ENCODE measurements at regions not wholly inside any gene's neighbourhood (a gene's known extent, or its start where the extent isn't known, plus 50 kb on each side); places are given as distances from the start of the nearest gene placed in this dataset.

DNA sequence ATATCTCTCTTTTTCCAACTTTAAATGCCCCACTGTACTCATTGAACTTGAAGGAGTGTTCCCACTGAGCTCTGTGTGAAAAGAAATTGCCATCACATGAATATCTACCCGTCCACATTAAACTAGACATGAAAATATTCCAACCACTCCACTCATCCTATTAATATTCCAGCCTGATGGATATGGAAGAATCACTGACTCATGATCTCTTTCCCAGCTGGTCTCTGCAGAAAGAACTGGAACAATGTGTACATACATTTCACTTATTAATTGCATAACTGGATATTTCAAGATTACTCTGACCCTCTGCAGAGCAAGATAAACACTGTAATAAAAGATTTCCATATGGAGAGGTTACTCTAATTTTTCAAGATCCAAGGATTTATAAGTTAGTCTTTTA is 711.1 kb upstream of the LRRC4C start:
- DNase-seq (ENCODE audit: low read depth) = no peak
- TF ChIP-seq, protein P1, sequence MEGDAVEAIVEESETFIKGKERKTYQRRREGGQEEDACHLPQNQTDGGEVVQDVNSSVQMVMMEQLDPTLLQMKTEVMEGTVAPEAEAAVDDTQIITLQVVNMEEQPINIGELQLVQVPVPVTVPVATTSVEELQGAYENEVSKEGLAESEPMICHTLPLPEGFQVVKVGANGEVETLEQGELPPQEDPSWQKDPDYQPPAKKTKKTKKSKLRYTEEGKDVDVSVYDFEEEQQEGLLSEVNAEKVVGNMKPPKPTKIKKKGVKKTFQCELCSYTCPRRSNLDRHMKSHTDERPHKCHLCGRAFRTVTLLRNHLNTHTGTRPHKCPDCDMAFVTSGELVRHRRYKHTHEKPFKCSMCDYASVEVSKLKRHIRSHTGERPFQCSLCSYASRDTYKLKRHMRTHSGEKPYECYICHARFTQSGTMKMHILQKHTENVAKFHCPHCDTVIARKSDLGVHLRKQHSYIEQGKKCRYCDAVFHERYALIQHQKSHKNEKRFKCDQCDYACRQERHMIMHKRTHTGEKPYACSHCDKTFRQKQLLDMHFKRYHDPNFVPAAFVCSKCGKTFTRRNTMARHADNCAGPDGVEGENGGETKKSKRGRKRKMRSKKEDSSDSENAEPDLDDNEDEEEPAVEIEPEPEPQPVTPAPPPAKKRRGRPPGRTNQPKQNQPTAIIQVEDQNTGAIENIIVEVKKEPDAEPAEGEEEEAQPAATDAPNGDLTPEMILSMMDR (conservative IDR thresholded peaks at IDR 0.05; ENCODE audit: low read depth, low read length) = no peak
- H3K4me3 ChIP-seq (ENCODE audit: low read depth, low read length) = no peak overlapping the region

DNA sequence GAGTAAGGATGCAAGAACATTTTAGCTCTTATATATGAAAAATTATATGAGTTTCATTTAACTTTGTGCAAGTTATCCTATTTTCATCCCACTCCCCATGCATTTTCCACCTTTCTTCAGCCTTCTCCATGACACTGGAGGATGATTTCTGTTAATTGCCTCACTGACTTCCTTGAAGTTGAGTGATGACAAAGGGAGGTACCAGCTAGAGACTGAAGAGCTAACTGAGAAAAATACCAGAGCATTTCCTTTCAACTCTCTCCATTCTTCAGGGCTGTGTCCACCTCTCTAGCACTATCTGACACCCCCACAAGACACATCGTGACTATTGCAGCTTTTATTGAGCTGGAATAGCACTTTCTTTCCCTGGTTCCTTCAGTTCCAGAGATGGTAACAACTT is 711.6 kb upstream of the LRRC4C start:
- TF ChIP-seq, protein P1 (conservative IDR thresholded peaks at IDR 0.05; ENCODE audit: low read depth, low read length) = no peak
- no peak overlapping the region for H3K4me3 ChIP-seq (ENCODE audit: low read depth, low read length)
- DNase-seq (ENCODE audit: low read depth) = no peak

DNA sequence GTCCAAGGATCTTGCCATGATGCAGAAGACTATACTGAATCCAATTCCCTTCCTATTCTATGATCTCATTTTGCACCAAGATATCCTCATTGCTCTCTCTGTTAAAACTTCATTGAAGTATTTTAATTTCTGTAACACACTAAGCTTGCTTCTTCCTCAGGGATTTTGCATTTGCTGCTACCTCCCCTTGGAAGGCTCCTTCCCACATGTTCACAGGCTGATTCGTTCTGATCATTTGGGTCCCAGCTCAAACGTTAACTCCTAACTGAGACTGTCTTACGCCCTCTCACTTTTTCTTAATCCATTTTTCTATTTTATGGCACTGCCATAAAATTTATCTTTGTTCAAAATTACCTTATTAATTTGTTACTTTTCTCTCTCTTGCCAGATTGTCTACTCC is 713.0 kb upstream of the LRRC4C start:
- DNase-seq (ENCODE audit: low read depth) = no peak
- TF ChIP-seq, protein P1 (conservative IDR thresholded peaks at IDR 0.05; ENCODE audit: low read depth, low read length) = no peak
- no peak overlapping the region for H3K4me3 ChIP-seq (ENCODE audit: low read depth, low read length)

DNA sequence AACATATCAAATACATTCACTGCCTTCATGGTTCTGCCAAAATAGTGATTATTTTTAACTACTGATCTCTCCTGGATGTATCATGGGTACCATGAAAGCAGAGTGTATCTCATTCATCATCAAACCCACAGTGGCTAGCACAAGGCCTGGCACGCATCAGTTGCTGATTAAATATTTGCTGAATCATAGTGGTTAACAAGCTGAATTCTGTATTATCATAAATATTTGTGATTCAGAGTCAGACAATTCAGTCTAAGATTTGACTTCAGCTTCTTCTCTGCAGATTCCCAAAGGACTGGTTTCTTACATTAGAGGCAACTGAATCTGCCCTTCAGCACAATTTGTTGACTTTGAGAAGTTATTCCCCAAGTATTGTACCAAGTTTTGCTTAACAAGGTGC is 715.8 kb upstream of the LRRC4C start:
- TF ChIP-seq, protein P1 (conservative IDR thresholded peaks at IDR 0.05; ENCODE audit: low read depth, low read length) = no peak
- DNase-seq (ENCODE audit: low read depth) = no peak
- no peak overlapping the region for H3K4me3 ChIP-seq (ENCODE audit: low read depth, low read length)

DNA sequence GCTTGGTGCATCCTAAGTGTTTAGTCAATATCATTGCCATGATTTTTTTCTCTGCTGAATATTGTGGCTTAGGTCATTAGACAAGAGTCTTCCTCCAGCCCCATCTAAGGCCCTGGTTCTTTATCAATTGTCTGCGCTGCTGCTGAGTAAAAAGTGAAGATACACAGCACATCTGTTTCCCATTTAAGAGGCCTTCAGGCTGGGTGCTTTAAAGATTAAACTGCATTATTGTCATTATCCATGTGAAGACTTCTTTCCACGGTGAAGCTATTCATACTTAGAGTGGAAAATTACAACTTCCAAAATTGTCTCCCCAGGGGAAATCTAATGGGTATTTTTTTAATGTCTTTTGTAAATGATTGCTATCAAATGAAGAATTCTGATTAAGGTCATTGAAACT is 719.8 kb upstream of the LRRC4C start:
- DNase-seq (ENCODE audit: low read depth) = no peak
- no peak overlapping the region for H3K4me3 ChIP-seq (ENCODE audit: low read depth, low read length)
- TF ChIP-seq, protein P1 (conservative IDR thresholded peaks at IDR 0.05; ENCODE audit: low read depth, low read length) = no peak

DNA sequence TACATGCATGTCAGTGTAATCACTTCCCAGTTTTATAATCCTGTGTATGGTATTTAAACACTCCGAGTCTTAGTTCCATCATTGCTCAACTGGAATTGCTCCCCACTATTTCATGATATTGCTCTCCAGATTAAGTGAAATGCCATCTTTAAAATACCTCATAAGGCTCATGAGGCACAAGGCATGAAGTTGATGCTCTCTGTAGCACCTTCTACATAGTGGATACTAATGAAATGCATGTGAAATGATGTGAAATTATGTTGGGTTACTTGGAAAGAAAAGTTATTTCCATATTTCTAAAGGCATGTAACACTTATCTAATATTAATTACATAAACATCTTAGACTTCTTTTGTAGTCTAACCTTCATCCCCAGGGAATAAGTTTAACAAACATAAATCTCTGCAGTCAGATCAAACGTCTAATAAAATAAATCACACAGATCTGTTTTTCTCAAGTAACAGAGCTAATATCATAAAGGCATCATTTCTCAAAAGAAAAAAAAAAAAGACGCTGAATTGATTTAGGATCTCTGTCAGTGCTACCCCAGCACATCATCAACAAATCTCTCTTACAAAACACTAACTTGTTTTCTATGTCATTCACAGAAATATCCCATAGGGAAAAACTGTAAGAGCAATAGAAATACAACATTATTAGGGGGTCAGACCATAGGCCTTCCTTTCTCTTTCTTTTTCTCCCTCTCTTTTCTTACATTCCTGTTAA is 736.0 kb upstream of the LRRC4C start:
- no peak overlapping the region for H3K4me3 ChIP-seq (ENCODE audit: low read depth, low read length)
- DNase-seq (ENCODE audit: low read depth) = no peak
- TF ChIP-seq, protein P1 (conservative IDR thresholded peaks at IDR 0.05; ENCODE audit: low read depth, low read length) = no peak

DNA sequence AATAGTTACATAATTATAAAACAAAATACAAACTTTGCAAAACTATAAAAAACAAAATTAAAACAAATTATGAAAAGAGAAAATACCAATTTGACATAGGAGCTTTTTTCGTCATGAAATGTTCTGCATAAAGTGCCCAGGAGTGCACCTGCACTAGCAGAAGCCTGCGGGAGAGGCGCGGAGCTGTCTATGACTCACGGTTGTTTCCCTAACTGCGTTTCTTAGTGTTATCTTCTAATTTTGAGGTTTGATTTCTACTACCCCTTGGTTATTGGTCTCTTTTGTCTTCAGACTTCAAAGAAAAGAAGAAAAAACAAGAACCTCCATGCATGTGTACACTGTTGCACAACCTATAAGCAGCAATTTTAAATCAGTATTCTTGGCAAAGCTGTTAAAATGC is 740.9 kb upstream of the LRRC4C start:
- DNase-seq (ENCODE audit: low read depth) = no peak
- TF ChIP-seq, protein P1 (conservative IDR thresholded peaks at IDR 0.05; ENCODE audit: low read depth, low read length) = no peak
- H3K4me3 ChIP-seq (ENCODE audit: low read depth, low read length) = no peak overlapping the region
